Fibroblast of the aortic adventitia (primary cell): ENCODE measurements at regions not wholly inside any gene's neighbourhood (a gene's known extent, or its start where the extent isn't known, plus 50 kb on each side); places are given as distances from the start of the nearest gene placed in this dataset.

Source experiments
- DNase-seq: peaks from one replicate; pipeline ENCODE4 v3.0.0-alpha.2; 2010; ENCODE audit warnings: low read depth
- H3K4me3 ChIP-seq: 2 replicates; pipeline ENCODE4 v1.5.1; 2011; ENCODE audit warnings: low read depth, mild to moderate bottlenecking, control low read depth, low read length, moderate library complexity
- CTCF ChIP-seq: IDR thresholded peaks from 2 replicates; pipeline ENCODE4 v1.5.1; 2011; ENCODE audit warnings: mild to moderate bottlenecking, low read length, control low read depth, inconsistent platforms; ENCODE audit not compliant: insufficient read depth

GRCh38 chr11:120019191-120019590, 118.7 kb downstream of the TRIM29 start:
- DNase-seq, result no peak
- no peak for TF ChIP-seq CTCF
- H3K4me3 ChIP-seq, result no peak overlapping the region

- no peak for DNase-seq
- no peak for TF ChIP-seq CTCF
These were observed 120.2 kb downstream of the TRIM29 start for GRCh38 chr11:120017582-120018150.

GRCh38 chr11:120013325-120014250, 124.3 kb downstream of the TRIM29 start:
- H3K4me3 ChIP-seq, result no peak overlapping the region
- DNase-seq, result peak; percentile 22
- TF ChIP-seq CTCF, result peak; percentile 76

More at GRCh38 chr11:120017582-120018150, 120.2 kb downstream of the TRIM29 start:
- H3K4me3 ChIP-seq, result no peak overlapping the region

GRCh38 chr11:120012245-120012644, 125.7 kb downstream of the TRIM29 start:
- TF ChIP-seq CTCF, result no peak
- DNase-seq, result no peak

GRCh38 chr11:120011836-120012235, 126.1 kb downstream of the TRIM29 start:
- no peak for TF ChIP-seq CTCF
- no peak overlapping the region for H3K4me3 ChIP-seq
- no peak for DNase-seq

More at GRCh38 chr11:120012245-120012644, 125.7 kb downstream of the TRIM29 start:
- no peak overlapping the region for H3K4me3 ChIP-seq

- H3K4me3 ChIP-seq, result no peak overlapping the region
- TF ChIP-seq CTCF, result no peak
- DNase-seq, result no peak
These were observed 127.1 kb downstream of the TRIM29 start for GRCh38 chr11:120010775-120011174.
